Stromal cell of bone marrow (primary cell): ENCODE measurements at regions not wholly inside any gene's neighbourhood (a gene's known extent, or its start where the extent isn't known, plus 50 kb on each side); places are given as distances from the start of the nearest gene placed in this dataset.
"Not testable (repeated sequence)": the region's sequence is repeated elsewhere in the genome, so short reads cannot be mapped to it uniquely, and the experiment has no call there.

Source experiments
- DNase-seq: peaks from one replicate; pipeline ENCODE4 v3.0.0-alpha.2; 2012; ENCODE audit warnings: low read depth

DNA sequence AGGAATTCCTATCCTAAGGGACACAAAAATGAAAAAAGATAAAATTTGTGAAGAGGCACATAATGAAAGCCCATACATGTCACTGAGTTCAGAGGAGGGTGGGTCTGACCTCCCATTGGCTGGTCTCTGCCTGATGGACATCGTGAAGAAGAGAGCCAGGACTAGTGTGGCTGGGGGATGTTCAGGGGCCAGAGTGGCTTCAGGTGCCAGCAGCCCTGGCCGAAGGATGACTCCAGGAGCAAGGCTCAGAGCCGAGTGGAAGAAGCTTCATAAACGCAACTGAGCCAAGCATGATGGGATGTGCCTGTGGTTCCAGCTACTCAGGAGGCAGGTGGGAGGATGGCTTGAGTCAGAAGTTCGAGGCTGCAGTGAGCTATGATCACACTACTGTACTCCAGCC lies 56.9 kb upstream of the ATP5PO start:
- DNase-seq = no peak

DNA sequence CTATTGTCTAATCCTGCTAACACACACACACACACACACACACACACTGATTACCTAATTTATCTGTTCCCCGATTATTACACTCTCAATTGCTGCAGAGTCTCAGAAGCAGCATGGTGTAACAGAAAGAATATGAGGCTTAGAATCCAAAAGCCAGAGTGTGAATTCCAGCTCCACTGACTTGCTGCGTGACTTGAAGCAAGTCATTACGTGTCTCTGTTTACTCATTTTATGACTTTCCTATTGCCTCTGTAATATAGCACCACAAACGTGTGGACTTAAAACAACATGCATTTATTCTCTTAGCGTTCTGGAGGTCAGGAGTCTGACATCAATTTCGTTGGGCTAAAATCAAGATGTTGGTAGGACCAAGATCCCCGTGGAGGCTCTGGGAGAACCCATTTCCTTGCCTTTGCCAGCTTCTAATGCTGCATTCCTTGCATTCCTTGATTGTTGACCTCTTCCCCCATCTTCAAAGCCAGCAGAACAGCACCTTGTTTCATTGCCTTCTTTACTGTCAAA lies 55.9 kb upstream of the ATP5PO start:
- DNase-seq = no peak

DNA sequence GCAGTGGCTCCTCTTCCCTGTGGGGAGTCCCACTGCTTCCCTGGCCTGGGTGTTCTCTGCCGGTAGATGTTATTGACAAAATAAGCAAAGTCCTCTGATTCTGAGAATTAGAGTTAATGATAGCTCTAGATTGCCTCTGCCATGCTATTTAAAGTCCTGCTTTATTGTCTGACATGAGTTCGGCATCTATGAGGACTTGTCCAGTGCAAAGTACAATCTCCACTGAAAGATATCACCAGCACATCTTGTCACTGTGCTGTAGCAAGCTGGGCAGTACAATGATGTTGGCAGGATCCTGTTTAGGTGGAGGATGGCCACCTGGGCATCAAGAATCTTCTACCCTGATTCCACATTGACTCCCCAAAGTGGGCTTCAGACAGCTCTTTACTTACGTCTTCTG lies 54.0 kb upstream of the ATP5PO start:
- DNase-seq = no peak

DNA sequence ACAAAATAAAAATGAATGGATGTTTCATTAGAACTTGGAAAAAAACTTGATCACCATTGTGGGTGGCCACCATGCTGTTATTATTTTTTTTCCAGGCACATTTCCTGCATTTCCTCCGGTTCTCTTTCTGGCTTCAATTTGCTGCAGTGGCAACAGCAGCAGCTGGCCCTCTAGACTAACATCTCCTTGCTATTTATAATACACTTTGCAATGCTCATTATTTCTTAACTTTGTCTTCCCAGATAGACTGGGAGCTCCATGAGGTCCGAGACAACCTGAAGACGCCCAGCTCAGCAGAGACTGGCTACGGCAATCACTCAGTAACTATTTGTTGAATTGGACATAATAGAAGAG lies 53.4 kb upstream of the ATP5PO start:
- no peak for DNase-seq

DNA sequence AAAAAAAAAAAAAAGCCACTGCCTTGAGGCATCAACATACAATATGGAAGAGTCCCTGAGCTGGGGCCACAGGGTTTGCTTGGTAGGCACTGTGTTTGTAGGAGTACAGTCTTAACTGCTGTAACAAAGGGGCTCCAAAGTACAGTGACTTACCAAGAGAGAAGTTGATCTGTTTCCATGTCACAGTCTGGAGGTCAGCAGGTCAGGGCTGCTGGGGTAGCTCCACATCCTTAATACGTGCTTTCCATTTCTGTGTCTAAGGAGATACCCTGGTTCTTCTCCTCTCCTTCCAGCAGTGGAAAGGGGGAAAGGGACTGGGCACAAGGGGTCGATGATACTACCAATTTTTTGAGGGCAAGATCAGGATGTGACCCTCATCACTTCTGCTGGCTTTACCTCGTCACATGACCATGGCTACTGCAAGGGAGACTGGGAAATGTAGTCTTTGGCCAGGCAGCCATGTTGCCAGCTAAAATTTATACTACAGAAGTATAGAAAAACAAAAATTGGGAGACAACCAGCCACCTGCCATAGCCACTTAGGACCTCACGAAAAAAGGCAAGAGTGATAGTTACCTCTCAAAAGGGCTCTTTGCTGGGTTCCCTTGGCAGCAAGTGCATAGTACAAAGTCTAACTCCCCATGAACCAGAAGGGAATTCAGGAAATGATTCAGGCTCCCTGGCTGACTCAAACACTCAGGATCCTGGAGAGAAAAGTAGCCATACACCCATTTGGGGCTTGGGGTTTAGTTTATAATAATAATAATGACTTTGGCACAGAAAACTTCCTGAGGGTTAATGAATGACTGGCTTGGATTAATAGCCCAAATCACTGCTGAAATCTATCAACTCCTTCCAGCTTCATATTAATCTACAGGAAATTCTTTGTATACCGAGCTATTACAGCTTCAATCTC lies 52.7 kb upstream of the ATP5PO start:
- peak; percentile 79 for DNase-seq

DNA sequence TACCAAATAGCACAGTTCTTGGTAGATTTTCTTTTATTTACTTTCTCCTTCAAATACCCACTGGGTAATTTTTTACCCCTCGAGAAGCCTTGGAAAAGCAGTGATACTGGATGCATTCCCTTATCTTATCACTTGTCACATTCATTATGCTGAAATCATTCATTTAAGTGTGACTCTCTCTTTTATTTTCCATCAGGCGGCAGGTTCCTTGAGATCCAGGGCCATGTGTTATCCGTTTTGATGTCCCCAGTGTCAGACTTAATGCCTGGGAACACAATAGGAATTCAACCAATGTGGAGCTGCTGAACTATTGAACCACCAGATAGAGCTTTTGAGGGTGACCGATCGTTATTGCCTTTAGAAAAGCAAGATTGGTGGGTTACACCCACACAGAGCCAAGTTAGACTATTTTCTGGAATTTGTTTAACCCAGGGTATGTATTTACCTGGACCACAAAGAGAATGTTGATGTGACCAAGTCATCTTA lies 51.5 kb upstream of the ATP5PO start:
- no peak for DNase-seq

DNA sequence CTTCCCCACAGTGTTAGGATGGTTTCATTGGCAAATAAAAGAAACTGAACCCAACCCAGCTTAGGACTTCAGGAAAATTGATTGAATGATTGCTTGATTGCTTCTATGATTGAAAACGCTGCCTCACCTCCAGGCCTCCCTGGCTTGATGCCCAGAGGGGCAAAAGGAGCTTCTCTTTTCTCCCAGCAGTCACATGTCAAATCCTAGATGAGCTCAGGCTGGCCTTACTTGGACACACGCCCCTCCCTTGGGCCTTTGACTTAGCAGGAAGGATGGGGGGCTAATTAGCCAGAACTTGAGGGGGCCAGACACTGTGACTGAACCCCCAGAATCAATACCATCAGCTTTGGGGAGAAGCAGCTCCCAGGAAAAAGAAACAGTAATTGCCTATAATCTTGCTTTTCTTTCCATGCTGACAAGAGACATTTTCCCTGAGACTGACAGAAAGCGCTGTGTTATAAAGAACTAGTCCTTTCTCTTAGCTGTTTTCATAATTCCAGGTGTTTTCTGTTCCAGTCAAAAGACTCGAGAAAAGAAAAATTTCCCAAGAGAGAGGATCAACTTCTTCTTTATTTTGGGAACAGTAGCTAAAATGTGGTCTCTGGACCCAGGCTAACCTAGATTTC lies 50.8 kb upstream of the ATP5PO start:
- no peak for DNase-seq

DNA sequence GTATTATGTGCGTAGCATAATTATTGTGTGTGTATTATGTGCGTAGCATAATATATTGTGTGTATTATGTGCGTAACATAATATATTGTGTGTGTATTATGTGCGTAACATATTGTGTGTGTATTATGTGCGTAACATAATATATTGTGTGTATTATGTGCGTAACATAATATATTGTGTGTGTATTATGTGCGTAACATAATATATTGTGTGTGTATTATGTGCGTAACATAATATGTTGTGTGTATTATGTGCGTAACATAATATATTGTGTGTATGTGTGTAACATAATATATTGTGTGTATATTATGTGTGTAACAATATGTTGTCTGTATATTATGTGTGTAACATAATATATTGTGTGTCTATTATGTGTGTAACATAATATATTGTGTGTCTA lies 50.1 kb upstream of the ATP5PO start:
- DNase-seq = not testable (repeated sequence)
